GM18873 (cell line): ENCODE measurements at regions not wholly inside any gene's neighbourhood (a gene's known extent, or its start where the extent isn't known, plus 50 kb on each side); places are given as distances from the start of the nearest gene placed in this dataset.
"Not testable (repeated sequence)": the region's sequence is repeated elsewhere in the genome, so short reads cannot be mapped to it uniquely, and the experiment has no call there.

Experiments
- ATAC-seq: cut with Tn5 transposase; IDR thresholded peaks from one replicate; pipeline ENCODE4 v1.9.1; 2021; ENCODE audit warnings: mild to moderate bottlenecking, moderate library complexity, moderate number of reproducible peaks; ENCODE audit not compliant: unreplicated experiment, low FRiP score

- no peak for ATAC-seq
Measured at GRCh38 chr18:60067426-60068210, 167.8 kb downstream of the PMAIP1 start.

GRCh38 chr18:60066219-60066975 lies 166.6 kb downstream of the PMAIP1 start:
- no peak for ATAC-seq

GRCh38 chr18:60064271-60064670 lies 164.5 kb downstream of the PMAIP1 start:
- ATAC-seq, result no peak

GRCh38 chr18:60062831-60063230 lies 163.0 kb downstream of the PMAIP1 start:
- ATAC-seq, result not testable (repeated sequence)

GRCh38 chr18:60062396-60062795 lies 162.6 kb downstream of the PMAIP1 start:
- no peak for ATAC-seq

GRCh38 chr18:60060578-60060977 lies 160.8 kb downstream of the PMAIP1 start:
- no peak for ATAC-seq

- ATAC-seq, result no peak
Measured at GRCh38 chr18:60060026-60060425, 160.2 kb downstream of the PMAIP1 start.

GRCh38 chr18:60059216-60059615 lies 159.4 kb downstream of the PMAIP1 start:
- no peak for ATAC-seq

- no peak for ATAC-seq
Measured at GRCh38 chr18:60053747-60054304, 154.0 kb downstream of the PMAIP1 start.

GRCh38 chr18:60050821-60051220 lies 151.0 kb downstream of the PMAIP1 start:
- ATAC-seq, result no peak

GRCh38 chr18:60049172-60049571 lies 149.4 kb downstream of the PMAIP1 start:
- no peak for ATAC-seq

- ATAC-seq, result no peak
Measured at GRCh38 chr18:60047556-60047955, 147.8 kb downstream of the PMAIP1 start.

GRCh38 chr18:60044290-60045006 lies 144.7 kb downstream of the PMAIP1 start:
- ATAC-seq, result no peak

GRCh38 chr18:60040971-60041370 lies 141.2 kb downstream of the PMAIP1 start:
- no peak for ATAC-seq

- no peak for ATAC-seq
Measured at GRCh38 chr18:60038731-60039130, 138.9 kb downstream of the PMAIP1 start.

GRCh38 chr18:60027397-60027796 lies 127.6 kb downstream of the PMAIP1 start:
- ATAC-seq, result no peak

GRCh38 chr18:60024857-60025256 lies 125.1 kb downstream of the PMAIP1 start:
- no peak for ATAC-seq

- ATAC-seq, result no peak
Measured at GRCh38 chr18:60024345-60024744, 124.5 kb downstream of the PMAIP1 start.

GRCh38 chr18:60022671-60023276 lies 123.0 kb downstream of the PMAIP1 start:
- ATAC-seq, result peak; percentile 68

GRCh38 chr18:60021556-60021955 lies 121.8 kb downstream of the PMAIP1 start:
- no peak for ATAC-seq
